D341Med (cell line): ENCODE measurements at regions not wholly inside any gene's neighbourhood (a gene's known extent, or its start where the extent isn't known, plus 50 kb on each side); places are given as distances from the start of the nearest gene placed in this dataset.
"Not testable (repeated sequence)": the region's sequence is repeated elsewhere in the genome, so short reads cannot be mapped to it uniquely, and the experiment has no call there.

ENCODE experiments used
- DNase-seq: peaks from one replicate; pipeline ENCODE4 v3.0.0; 2012; ENCODE audit warnings: low spot score

GRCh38 chr4:84221704-84222103 is 277.4 kb downstream of the NKX6-1 start:
- DNase-seq: no peak

GRCh38 chr4:84220990-84221389 is 278.1 kb downstream of the NKX6-1 start:
- no peak for DNase-seq

GRCh38 chr4:84219656-84220055 is 279.4 kb downstream of the NKX6-1 start:
- DNase-seq: no peak

- DNase-seq: no peak
These were observed 281.1 kb downstream of the NKX6-1 start for GRCh38 chr4:84218031-84218430.

- no peak for DNase-seq
These were observed 283.9 kb downstream of the NKX6-1 start for GRCh38 chr4:84215217-84215616.

GRCh38 chr4:84206226-84206625 is 292.9 kb downstream of the NKX6-1 start:
- DNase-seq: not testable (repeated sequence)

- DNase-seq: no peak
These were observed 309.9 kb downstream of the NKX6-1 start for GRCh38 chr4:84189144-84189543.

- DNase-seq: no peak
These were observed 319.7 kb downstream of the NKX6-1 start for GRCh38 chr4:84179409-84179808.

GRCh38 chr4:84177831-84178542 is 321.1 kb downstream of the NKX6-1 start:
- no peak for DNase-seq

- no peak for DNase-seq
These were observed 323.1 kb downstream of the NKX6-1 start for GRCh38 chr4:84176016-84176415.

GRCh38 chr4:84171871-84172270 is 327.2 kb downstream of the NKX6-1 start:
- DNase-seq: no peak

GRCh38 chr4:84167564-84167963 is 331.5 kb downstream of the NKX6-1 start:
- DNase-seq: peak; percentile 77

- DNase-seq: peak; percentile 76
These were observed 332.0 kb downstream of the NKX6-1 start for GRCh38 chr4:84167093-84167492.

- DNase-seq: no peak
These were observed 332.6 kb downstream of the NKX6-1 start for GRCh38 chr4:84166486-84166885.

- no peak for DNase-seq
These were observed 334.9 kb downstream of the NKX6-1 start for GRCh38 chr4:84164201-84164600.

GRCh38 chr4:84159762-84160161 is 339.3 kb downstream of the NKX6-1 start:
- peak; percentile 34 for DNase-seq

- DNase-seq: no peak
These were observed 340.4 kb downstream of the NKX6-1 start for GRCh38 chr4:84158670-84159069.

- peak; percentile 55 for DNase-seq
These were observed 347.5 kb downstream of the NKX6-1 start for GRCh38 chr4:84151574-84151973.

- no peak for DNase-seq
These were observed 348.9 kb downstream of the NKX6-1 start for GRCh38 chr4:84150177-84150576.

GRCh38 chr4:84147831-84148230 is 351.3 kb downstream of the NKX6-1 start:
- DNase-seq: no peak

GRCh38 chr4:84146300-84146959 is 352.7 kb downstream of the NKX6-1 start:
- no peak for DNase-seq

GRCh38 chr4:84145176-84145575 is 353.9 kb downstream of the NKX6-1 start:
- DNase-seq: no peak

- DNase-seq: not testable (repeated sequence)
These were observed 372.2 kb downstream of the NKX6-1 start for GRCh38 chr4:84126911-84127310.
